NT2/D1 (cell line): ENCODE measurements at regions not wholly inside any gene's neighbourhood (a gene's known extent, or its start where the extent isn't known, plus 50 kb on each side); places are given as distances from the start of the nearest gene placed in this dataset.

Experiments
- SUZ12 ChIP-seq: IDR thresholded peaks from 2 replicates; pipeline ENCODE4 v1.6.1; 2011; ENCODE audit not compliant: insufficient read length, insufficient read depth; ENCODE audit errors: extremely low read depth
- YY1 ChIP-seq: IDR thresholded peaks from 2 replicates; pipeline ENCODE4 v1.6.1; 2011; ENCODE audit not compliant: insufficient read length, insufficient read depth
- ZNF274 ChIP-seq: IDR thresholded peaks from 2 replicates; pipeline ENCODE4 v1.6.1; 2011; ENCODE audit warnings: mild to moderate bottlenecking, low read depth, low read length

DNA sequence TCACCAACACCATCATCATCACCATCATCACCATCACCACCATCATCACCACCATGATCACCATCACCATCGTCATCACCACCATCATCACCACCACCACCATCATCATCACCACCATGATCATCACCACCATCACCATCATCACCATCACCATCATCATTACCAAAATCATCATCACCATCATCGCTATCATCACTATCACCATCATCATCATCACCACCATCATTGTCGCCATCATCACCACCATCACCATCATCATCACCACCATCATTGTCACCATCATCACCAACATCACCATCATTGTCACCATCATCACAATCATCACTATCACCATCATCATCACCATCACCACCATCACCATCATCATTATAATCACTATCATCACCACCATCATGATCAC, 893.5 kb downstream of the TBC1D22A start:
- no peak for TF ChIP-seq ZNF274
- TF ChIP-seq YY1 = no peak
- no peak for TF ChIP-seq SUZ12
